ENCODE measurements at regions not wholly inside any gene's neighbourhood (a gene's known extent, or its start where the extent isn't known, plus 50 kb on each side); places are given as distances from the start of the nearest gene placed in this dataset.

DNA sequence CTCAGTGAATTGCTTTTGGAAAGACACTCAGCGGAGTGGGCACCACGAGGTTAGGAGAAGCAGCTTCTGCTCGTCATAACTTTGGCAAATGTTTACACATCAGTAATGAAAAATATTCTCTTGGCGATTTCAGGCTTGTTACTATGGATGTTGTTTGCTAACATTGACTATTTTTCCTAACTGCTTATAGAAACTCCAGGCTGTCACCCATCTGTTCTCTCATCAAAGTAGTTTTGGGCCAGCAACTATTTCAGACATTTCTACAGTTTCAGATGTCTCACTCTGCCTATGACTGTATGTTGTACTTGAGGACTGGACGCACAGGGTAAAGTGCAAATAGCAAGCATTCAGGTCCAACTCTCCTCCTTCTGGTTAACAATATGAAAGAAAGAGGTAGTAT is 346.7 kb downstream of the TRIML1 start:
- DNase-seq, result no peak
- no peaks in the 10 kb centered on the region for H3K4me1 ChIP-seq
- TF ChIP-seq, protein P1, sequence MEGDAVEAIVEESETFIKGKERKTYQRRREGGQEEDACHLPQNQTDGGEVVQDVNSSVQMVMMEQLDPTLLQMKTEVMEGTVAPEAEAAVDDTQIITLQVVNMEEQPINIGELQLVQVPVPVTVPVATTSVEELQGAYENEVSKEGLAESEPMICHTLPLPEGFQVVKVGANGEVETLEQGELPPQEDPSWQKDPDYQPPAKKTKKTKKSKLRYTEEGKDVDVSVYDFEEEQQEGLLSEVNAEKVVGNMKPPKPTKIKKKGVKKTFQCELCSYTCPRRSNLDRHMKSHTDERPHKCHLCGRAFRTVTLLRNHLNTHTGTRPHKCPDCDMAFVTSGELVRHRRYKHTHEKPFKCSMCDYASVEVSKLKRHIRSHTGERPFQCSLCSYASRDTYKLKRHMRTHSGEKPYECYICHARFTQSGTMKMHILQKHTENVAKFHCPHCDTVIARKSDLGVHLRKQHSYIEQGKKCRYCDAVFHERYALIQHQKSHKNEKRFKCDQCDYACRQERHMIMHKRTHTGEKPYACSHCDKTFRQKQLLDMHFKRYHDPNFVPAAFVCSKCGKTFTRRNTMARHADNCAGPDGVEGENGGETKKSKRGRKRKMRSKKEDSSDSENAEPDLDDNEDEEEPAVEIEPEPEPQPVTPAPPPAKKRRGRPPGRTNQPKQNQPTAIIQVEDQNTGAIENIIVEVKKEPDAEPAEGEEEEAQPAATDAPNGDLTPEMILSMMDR (IDR thresholded peaks at IDR 0.05), result no peak
- H3K27me3 ChIP-seq, result no peaks in the 10 kb centered on the region
- no peaks in the 10 kb centered on the region for H3K36me3 ChIP-seq
- intact Hi-C loops (cut with DNase I), result no loop called here
- no peak overlapping the region for H3K4me3 ChIP-seq
- no peaks in the 10 kb centered on the region for H3K9me3 ChIP-seq
- H3K27ac ChIP-seq, result no peak overlapping the region
- ATAC-seq, result no peak

DNA sequence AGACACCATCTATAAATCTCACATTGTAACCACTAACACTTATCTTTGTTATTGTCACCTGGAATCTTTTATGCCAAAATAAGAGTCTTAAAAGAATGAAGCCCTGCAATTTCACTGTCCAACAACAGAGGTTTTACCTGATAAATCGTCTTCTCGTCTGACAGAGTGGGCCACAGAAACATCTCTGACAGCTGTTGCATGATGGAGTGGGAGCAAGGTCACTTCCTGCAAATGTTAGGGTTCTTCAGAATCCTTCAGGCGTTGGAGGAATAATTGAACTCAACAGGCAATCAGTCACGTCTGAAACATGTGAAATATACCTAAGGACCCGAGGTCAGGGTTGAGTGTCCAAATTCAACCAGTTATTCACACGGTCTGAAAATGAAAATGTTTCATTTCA is 353.6 kb downstream of the TRIML1 start:
- Histone ChIP-seq H3K4me1 (no peaks in the 10 kb centered on the region), H3K36me3 (no peaks in the 10 kb centered on the region), H3K27ac (no peak overlapping the region), H3K4me3 (no peak overlapping the region), H3K9me3 (no peaks in the 10 kb centered on the region), H3K27me3 (no peaks in the 10 kb centered on the region)
- DNase-seq (no peak), ATAC-seq (no peak)
- intact Hi-C loops (cut with DNase I), result no loop called here
- TF ChIP-seq, protein P1 (IDR thresholded peaks at IDR 0.05), result no peak

DNA sequence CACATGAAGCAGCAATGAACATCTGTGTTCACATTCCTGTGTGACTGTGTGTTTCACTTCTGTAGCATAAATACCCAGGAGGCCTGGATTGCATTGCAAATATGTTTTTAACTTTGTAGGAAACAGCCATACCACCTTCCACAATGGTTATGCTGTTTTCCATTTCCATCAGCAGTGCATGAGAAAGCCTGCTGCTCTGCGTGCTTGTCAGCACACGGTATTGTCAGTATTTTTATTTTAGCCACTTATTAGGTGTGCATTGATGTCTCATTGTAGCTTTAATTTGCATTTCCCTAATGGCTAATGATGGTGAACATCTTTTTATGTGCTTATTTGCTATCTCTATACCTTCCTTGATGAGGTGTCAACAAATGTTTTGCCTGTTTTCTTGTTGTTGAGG is 355.9 kb downstream of the TRIML1 start:
- H3K27me3 ChIP-seq, result no peaks in the 10 kb centered on the region
- no peaks in the 10 kb centered on the region for H3K36me3 ChIP-seq
- ATAC-seq (no peak), DNase-seq (no peak)
- TF ChIP-seq, protein P1 (IDR thresholded peaks at IDR 0.05), result no peak
- intact Hi-C loops (cut with DNase I), result no loop called here
- H3K4me3 ChIP-seq, result no peak overlapping the region
- H3K4me1 ChIP-seq, result no peaks in the 10 kb centered on the region
- no peaks in the 10 kb centered on the region for H3K9me3 ChIP-seq
- H3K27ac ChIP-seq, result no peak overlapping the region

DNA sequence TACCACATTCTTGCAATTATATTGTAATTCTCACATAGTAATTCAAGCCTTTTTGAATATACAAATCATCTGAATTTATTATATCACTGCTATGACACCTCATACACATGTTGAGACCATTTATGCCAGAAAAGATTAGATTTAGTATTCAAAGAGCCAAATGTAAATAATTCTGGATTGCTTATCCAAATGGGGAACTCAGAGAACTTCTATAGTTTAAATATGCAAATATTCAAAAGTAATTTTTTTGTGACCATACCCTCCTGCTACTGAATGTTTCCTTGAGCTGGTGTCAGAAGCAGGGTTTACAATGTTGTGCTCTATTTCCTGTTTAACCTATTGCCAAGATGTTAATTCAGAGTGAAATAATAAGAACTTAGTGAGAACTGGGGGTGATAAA is 372.2 kb downstream of the TRIML1 start:
- no peaks in the 10 kb centered on the region for H3K27me3 ChIP-seq
- TF ChIP-seq, protein P1 (IDR thresholded peaks at IDR 0.05), result no peak
- ATAC-seq, result no peak
- no peak for DNase-seq
- no peaks in the 10 kb centered on the region for H3K9me3 ChIP-seq
- no peaks in the 10 kb centered on the region for H3K36me3 ChIP-seq
- H3K27ac ChIP-seq, result no peak overlapping the region
- H3K4me1 ChIP-seq, result no peaks in the 10 kb centered on the region
- no peak overlapping the region for H3K4me3 ChIP-seq
- intact Hi-C loops (cut with DNase I), result no loop called here

DNA sequence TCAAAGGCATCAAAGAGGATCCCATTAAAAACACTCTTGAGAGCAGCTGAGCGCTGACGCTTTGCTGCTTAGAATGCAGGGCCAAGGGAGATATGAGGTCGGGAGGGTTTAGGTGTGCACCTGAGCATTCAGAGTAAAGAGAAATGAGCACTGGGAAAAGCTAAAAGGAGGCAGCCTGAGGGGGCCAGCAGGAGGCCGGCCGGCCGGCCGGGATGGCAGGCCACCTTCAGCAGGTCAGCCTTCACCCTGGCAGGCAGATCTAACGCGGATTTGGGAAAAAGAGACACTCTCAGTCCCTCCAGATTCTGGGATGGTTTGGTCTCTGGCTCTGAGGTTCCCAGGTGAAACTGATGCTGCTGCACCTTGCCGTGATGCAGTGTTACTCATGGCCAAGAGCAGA is 393.5 kb downstream of the TRIML1 start:
- ATAC-seq, result no peak
- no peaks in the 10 kb centered on the region for H3K4me1 ChIP-seq
- TF ChIP-seq, protein P1 (IDR thresholded peaks at IDR 0.05), result no peak
- H3K27me3 ChIP-seq, result no peaks in the 10 kb centered on the region
- intact Hi-C loops (cut with DNase I), result no loop called here
- H3K4me3 ChIP-seq, result no peak overlapping the region
- no peak for DNase-seq
- no peaks in the 10 kb centered on the region for H3K36me3 ChIP-seq
- peaks cover 3% of the 10 kb centered on the region for H3K9me3 ChIP-seq
- H3K27ac ChIP-seq, result no peak overlapping the region

- Histone ChIP-seq H3K4me1 (no peaks in the 10 kb centered on the region), H3K27ac (no peak overlapping the region), H3K36me3 (no peaks in the 10 kb centered on the region), H3K27me3 (no peaks in the 10 kb centered on the region), H3K4me3 (no peak overlapping the region), H3K9me3 (peaks cover 3% of the 10 kb centered on the region)
- DNase-seq, result no peak
- ATAC-seq, result no peak
- TF ChIP-seq, protein P1 (IDR thresholded peaks at IDR 0.05), result no peak
- intact Hi-C loops (cut with DNase I), result no loop called here
Observed at GRCh38 chr4:188534297-188534696, 395.1 kb downstream of the TRIML1 start.
